HG03108 (cell line): ENCODE measurements at regions not wholly inside any gene's neighbourhood (a gene's known extent, or its start where the extent isn't known, plus 50 kb on each side); places are given as distances from the start of the nearest gene placed in this dataset.

Experiments
- ATAC-seq: cut with Tn5 transposase; IDR thresholded peaks from one replicate; pipeline ENCODE4 v1.9.1; 2021; ENCODE audit warnings: moderate library complexity; ENCODE audit not compliant: unreplicated experiment

- no peak for ATAC-seq
These were observed 216.0 kb downstream of the FOXL1 start for GRCh38 chr16:86794216-86794864.

DNA sequence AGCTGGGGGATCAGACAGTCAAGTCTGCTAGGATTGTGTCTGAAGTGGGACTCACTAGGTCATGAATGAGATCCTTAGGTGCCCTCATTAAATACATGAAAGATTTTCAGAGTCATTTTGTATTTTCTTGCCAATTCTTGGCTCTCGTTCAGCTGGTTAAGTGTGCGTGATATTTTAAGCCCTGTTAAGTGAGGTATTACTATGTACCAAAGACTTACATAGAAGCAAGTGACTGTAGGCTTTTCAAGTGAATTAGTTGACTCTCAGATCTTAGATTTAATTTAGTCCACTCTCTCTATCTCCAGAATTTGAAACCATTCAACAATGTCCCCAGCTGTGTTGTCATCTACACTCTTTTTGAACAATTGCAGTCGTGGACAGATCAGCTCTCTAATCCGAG lies 219.4 kb downstream of the FOXL1 start:
- no peak for ATAC-seq

DNA sequence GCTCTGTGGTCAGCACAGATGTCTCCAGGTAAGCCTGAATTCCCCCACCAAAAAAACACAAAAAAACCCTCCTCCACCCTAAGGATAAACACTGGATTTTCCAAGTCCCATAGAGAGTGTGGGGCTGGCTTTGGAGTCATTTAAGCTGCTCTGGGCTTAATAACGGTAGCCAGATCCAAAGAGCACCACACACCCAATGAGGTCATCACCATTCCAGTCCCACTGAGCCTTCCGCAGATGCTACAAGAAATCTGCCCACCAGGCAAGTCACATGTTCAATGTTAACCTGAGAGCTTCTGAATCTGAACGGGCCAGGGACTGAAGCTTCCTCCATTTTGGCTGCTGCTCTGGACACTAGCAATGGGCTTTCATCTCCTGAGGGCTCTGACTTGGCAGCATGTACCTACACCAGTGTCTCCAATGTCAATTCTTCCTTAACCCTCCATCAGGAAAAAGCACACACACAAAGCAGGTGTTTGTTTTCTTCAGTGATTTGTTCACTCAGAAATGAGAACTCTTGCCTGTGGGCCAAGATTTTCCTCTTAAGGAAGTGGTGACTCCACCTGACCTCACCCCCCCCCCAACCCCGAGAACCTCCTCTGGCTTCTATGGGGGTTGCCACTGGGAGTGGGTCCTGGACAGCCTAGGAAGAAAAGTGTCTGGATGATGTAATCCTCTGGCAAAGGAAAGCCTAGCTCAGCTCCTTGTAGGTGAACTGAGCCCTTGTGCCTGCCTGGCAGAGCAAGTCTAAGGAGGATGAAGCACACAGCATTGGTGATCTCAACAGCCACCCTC lies 220.1 kb downstream of the FOXL1 start:
- ATAC-seq, result no peak

DNA sequence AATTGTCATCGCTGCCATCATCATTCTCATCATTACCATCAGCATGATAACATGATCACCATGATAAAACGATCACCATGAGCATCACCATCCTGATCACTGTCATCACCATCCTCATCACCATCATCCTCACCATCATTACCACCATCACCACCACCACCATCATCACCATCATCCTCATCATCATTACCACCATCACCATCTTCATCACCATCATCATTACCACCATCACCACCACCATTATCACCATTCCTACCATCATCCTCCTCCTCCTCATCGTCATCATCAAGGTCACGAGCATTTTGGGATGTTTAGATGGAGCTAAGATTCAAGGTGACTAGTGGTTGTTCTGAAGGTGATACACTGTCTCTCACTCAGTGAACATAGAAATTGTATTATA lies 221.0 kb downstream of the FOXL1 start:
- ATAC-seq, result no peak

- ATAC-seq, result no peak
These were observed 222.5 kb downstream of the FOXL1 start for GRCh38 chr16:86800894-86801293.

DNA sequence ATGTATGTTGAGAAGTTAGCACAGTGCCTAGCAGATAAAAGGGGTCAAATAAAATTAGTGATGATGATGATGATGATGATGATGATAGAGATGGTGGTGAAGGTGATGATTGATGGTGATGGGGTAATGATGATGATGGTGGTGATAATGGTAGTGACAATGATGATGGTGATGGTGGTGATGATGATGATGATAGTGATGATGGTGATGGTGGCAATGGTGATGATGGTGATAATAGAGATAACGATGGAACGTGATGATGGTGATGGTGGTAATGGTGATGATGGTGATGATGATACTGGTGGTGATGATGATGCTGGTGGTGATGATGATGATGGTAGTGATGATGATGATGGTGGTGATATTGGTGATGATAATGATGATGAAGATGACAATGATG lies 223.7 kb downstream of the FOXL1 start:
- ATAC-seq, result no peak

DNA sequence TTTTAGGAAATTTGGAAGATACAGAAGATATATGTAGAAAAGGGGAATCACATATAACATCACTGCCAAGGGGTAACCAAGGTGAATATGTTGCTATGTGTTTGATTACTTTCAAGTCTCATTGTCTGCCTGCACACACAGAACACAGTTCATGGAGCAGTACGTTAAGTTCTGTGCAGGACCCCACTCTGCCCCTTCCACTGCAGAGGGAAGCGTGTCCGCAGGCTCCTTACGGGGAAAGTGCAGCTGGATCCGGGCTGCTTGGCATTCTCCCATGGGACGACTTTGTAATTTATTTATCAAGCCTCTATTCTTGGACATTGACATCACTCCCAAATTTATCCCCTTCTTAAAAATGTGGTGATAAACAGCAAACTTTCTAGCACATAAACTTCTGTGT lies 226.8 kb downstream of the FOXL1 start:
- ATAC-seq, result no peak

DNA sequence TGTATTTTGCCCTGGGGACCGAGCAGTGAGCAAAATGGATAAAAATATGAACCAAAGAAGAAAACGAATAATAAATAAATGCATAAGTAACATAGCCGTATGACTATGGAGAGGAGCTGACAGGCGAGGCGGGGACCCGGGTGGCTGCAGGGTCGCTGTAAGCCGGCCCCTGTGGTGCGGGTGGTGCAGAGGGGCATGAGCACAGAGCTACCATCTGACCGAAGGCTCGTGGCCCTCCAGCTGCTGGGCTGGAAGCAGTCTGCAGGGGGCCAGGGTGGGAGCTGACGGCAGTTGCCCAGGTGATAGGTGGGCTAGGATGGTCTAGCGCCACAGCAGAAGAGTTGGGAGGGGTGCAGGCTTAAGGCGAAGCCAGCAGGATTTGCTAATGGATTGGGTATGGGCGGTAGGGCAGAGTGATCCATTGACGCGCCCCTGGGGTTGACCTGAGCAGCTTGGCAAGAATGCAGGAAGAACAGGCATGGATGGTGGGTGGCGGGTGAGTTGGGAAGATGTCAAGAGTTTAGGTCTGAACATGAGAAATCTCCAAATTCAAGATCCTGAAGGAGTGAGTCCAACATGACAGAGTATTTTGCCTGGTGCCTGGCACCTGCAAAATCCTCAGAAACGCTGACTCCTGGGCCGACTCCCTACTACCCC lies 228.0 kb downstream of the FOXL1 start:
- ATAC-seq, result no peak

DNA sequence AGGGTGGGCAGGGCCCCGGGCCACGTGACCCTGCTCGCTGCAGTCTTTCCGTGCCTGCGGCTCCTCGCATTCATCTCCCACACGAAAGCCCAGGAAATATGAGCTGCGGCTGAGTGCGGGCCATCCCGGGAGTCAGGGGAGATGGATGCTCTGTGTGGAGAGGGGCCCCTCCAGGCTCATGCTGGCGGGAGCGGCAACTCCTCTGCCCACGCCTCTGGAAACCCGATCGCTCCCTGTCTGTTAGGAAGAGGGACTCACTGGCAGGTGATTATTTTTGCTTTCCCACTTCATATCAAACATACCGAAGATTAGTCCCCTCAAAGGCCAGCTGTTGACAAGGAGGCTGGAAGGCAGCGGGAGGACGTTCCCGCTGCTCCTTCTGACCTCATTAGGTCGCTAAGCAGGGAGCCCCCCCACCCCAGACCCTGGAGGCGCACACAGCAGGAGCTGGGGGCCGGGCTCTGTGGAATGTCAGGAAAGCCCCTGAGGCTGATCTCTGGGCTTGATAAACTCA lies 228.5 kb downstream of the FOXL1 start:
- no peak for ATAC-seq

DNA sequence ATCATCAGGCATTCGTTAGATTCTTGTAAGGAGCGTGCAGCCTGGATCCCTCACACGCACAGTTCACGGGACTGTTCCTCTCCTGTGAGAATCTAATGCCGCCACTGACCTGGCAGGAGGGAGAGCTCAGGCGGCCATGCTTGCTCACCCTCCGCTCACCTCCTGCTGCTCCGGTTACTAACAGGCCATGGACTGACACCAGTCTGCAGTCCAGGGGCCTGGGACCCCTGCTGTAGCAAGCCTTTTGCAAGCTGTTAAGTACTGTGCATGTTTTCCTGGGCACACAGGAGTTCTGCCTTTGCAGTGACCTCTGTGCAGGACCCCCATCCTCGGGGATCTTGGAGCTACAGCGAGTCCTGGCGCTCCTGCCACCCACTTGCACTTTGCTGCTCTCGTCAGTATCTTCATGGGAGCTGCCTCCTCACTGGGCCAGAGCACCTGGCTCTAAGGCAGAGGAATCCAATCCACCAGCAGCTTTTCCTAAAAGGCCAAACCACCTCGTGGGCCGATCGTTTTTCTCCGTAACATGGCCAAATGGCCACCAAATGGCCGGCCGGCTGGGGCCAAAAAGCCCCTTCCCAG lies 230.6 kb downstream of the FOXL1 start:
- ATAC-seq, result no peak

GRCh38 chr16:86809458-86809955 lies 231.2 kb downstream of the FOXL1 start:
- no peak for ATAC-seq

DNA sequence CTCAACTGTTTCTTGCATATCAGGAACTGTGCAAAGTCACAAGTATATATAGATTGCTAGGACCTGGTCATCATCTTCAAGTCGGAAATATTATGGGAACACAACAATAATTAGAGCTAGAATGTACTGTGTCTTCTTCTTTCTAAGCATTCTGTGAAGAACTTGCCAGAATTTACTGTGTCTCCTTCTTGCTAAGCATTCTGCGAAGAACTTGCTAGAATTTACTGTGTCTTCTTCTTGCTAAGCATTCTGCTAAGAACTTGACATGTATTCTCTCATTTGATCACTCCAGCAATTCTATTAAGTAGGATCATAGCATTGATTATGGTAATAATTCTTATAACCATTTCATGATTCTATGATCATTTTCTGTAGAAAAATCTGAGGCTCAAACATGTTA lies 231.7 kb downstream of the FOXL1 start:
- ATAC-seq, result no peak

GRCh38 chr16:86812363-86812970 lies 234.1 kb downstream of the FOXL1 start:
- no peak for ATAC-seq

- ATAC-seq, result no peak
These were observed 235.9 kb downstream of the FOXL1 start for GRCh38 chr16:86814256-86814655.

DNA sequence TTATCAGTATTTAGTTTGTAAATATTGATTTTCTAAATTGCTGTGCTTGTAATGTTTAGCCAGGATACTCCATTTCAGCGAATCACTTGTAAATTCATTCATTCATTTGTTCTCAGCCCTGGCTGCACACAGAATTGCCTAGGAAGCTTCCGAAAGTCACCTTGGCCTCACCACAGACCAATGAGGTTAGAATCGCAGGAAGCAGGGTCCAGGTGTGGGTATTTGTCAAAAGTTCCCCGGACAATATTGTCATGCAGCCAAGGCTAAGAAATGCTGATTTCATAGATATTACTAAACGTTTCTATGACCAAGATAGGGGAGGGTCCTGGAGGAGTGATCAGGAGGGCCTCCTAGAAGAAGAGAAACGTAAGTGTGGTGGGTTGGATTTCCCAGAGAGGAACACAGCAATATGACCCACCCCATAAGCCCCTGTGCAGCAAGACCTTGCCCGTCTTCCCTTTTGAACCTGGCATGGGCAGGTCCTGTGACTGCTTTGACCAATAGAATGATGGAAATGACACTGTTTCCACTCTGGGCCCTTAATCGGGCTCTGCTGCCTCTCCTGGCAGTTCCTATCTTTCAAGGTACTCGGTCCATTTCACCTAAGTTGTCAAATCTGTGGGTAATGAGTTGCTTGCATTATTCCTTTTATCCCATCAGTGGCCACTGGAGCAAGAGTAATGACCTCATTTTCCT lies 238.7 kb downstream of the FOXL1 start:
- ATAC-seq, result no peak

GRCh38 chr16:86818671-86819532 lies 240.6 kb downstream of the FOXL1 start:
- no peak for ATAC-seq

DNA sequence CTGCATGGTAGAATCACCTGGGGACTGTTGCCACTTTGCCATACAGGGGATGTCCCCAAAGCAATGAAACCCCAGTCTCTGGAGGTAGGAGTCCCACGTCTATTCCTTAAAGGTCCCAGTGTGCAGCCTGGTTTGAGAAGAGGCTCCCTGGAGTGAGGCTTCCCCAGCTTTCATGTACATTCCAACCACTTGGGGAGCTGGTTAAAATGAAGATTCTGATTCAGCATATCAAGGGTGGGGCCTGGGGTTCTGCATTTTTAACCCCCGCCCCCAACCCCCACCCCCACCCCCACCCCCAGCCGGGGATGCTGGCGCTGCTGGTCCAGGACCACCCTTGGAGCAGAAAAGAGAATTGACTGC lies 241.2 kb downstream of the FOXL1 start:
- ATAC-seq, result no peak

GRCh38 chr16:86821895-86822294 lies 243.5 kb downstream of the FOXL1 start:
- ATAC-seq, result no peak

DNA sequence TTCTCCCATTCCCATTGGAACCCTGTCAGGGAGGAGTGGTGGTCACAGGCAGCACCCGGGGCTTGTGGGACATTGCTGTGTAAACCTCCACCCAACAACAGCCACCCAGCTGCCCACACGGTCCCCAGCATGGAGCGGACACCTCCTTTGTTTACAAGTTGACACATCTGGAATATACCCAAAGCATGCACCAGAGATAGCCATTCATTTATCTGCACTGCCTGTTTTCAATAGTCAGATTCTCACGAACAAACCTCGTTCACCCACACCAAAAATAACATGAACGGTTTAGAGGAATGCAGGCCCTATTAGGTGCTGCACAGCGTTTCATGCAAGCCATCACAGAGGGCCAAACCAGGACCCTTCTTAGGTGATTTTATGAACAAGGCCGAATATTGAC lies 244.8 kb downstream of the FOXL1 start:
- ATAC-seq, result no peak
